ENCODE measurements at regions not wholly inside any gene's neighbourhood (a gene's known extent, or its start where the extent isn't known, plus 50 kb on each side); places are given as distances from the start of the nearest gene placed in this dataset.

DNA sequence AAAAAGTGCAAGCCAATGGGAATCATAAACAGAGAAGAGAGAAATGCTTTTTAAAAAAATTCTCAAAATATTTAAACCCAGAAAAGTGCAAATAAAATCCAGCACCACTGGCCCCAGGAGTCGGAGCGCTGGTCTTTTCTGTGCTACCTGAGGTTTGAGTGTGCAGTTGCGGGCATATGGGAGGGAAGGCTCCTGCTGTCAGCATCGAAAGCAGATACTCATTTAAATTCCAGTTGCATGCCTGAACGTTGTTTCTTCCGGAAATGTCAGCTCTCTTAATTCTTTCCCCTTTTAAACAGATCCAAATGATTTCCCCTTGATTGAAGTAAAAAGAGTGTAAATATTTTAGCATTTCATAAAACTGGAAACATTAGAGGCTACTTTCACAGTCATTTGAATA lies 240.5 kb upstream of the GPR26 start:
- intact Hi-C loops (cut with micrococcal nuclease) (no loop called here), in situ Hi-C loops (cut with MboI) (no loop called here)
- Histone ChIP-seq H3K27me3 (ENCODE audit: control insufficient read depth in 2 of 2, insufficient read depth in 2 of 2, low read length in 2 of 2) (peaks cover 2 to 25% of the 10 kb centered on the region in 2 experiments; a peak in 4 of 5 replicates), H2AFZ (ENCODE audit: low read depth, low read length) (no peak overlapping the region), H3K9ac (ENCODE audit: insufficient read depth in 1 of 2, low read depth in 2 of 2, low read length in 2 of 2) (no peak overlapping the region), H3K9me1 (ENCODE audit: control insufficient read depth, insufficient read depth, low read length) (no peaks in the 10 kb centered on the region), H3K27ac (ENCODE audit: extremely low read depth, low read depth, low read length) (no peak overlapping the region), H4K20me1 (replicated peaks; ENCODE audit: control insufficient read depth, insufficient read depth, low read length) (no peaks in the 10 kb centered on the region; the same call in 1 of the 2 replicates), H3K9me3 (replicated peaks; ENCODE audit: control insufficient read depth, insufficient read depth, low read depth, low read length) (no peaks in the 10 kb centered on the region), H3K4me1 (replicated peaks in 1 of 2; ENCODE audit: control insufficient read depth in 2 of 2, insufficient read depth in 2 of 2, low read length in 2 of 2) (no peaks in the 10 kb centered on the region), H3K4me2 (ENCODE audit: insufficient read depth, low read length) (no peak overlapping the region), H3K4me3 (no peak overlapping the region), H3K36me3 (ENCODE audit: control insufficient read depth, insufficient read depth, low read length) (no peaks in the 10 kb centered on the region), H3K79me2 (ENCODE audit: control insufficient read depth, insufficient read depth, low read length) (no peaks in the 10 kb centered on the region)
- no peak for DNase-seq (ENCODE audit: extremely low read depth in 1 of 4, low spot score in 3 of 4)
- ChIA-PET POLR2A (interaction anchor here (0.7 kb wide), 1 partner anchor 24 kb away, joined by 3 read pairs; no protein-coding TSS in a partner anchor), CTCF (ENCODE audit: low intra/inter-chr PET ratio) (no interaction called here)
- 0% methylated on average over 6 of the region's 6 CpGs for WGBS (ENCODE audit: insufficient coverage, low coverage, missing lambda C conversion rate)
- TF ChIP-seq SIX5 (IDR thresholded peaks at IDR 0.05; ENCODE audit: borderline replicate concordance in 1 of 2, insufficient read depth in 1 of 2, low read depth in 1 of 2, low read length in 2 of 2) (no peak), PHF21A (IDR thresholded peaks at IDR 0.05; ENCODE audit: borderline replicate concordance, low read depth) (no peak), SUPT5H (IDR thresholded peaks at IDR 0.05) (no peak), MIER1 (IDR thresholded peaks at IDR 0.05; ENCODE audit: low read depth) (no peak), SRSF1 (IDR thresholded peaks at IDR 0.05; ENCODE audit: low read depth, low read length) (no peak), ELF2 (CRISPR knock-in tag; IDR thresholded peaks at IDR 0.05) (no peak)
- TF ChIP-seq, protein P1, sequence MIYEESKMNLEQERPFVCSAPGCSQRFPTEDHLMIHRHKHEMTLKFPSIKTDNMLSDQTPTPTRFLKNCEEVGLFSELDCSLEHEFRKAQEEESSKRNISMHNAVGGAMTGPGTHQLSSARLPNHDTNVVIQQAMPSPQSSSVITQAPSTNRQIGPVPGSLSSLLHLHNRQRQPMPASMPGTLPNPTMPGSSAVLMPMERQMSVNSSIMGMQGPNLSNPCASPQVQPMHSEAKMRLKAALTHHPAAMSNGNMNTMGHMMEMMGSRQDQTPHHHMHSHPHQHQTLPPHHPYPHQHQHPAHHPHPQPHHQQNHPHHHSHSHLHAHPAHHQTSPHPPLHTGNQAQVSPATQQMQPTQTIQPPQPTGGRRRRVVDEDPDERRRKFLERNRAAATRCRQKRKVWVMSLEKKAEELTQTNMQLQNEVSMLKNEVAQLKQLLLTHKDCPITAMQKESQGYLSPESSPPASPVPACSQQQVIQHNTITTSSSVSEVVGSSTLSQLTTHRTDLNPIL (CRISPR knock-in tag; IDR thresholded peaks at IDR 0.05) = no peak
- no peak for FAIRE-seq
- no TSS peak for BruUV-seq (replicated peaks)
- ATAC-seq = no peak
